Naive thymus-derived CD8-positive, alpha-beta T cell (primary cell): ENCODE measurements at regions not wholly inside any gene's neighbourhood (a gene's known extent, or its start where the extent isn't known, plus 50 kb on each side); places are given as distances from the start of the nearest gene placed in this dataset.

Experiments used
- ATAC-seq, 2 donors: fragments of 150-1000 bp; cut with Tn5 transposase in 1 of 2; sonication (Bioruptor Pico), chemical (Tn5 transposase) in 1 of 2; 1 replicate in 1 of 2; 2 replicates in 1 of 2; pipeline ENCODE4 v1.10.0; 2021; ENCODE audit warnings: mild to moderate bottlenecking in 2 of 2, moderate library complexity in 2 of 2
- POLR2A ChIA-PET: fragments of 350-600 bp; sonication (Branson Sonifier 250); formaldehyde crosslinking; loops from one replicate; lab custom pipeline; 2021; ENCODE audit warnings: antibody characterized with exemption; lab: Charles Lee
- DNase-seq, 10 donors: peaks; one replicate each; pipeline versions ENCODE4 v3.0.0 to v3.0.0-alpha.2; 2020 to 2022
- H3K27ac Mint-ChIP-seq, 10 donors: one replicate each; pipeline ENCODE4 v1.8.0; 2020 to 2022; ENCODE audit warnings: mild to moderate bottlenecking in 10 of 10, mixed read lengths in 10 of 10, moderate library complexity in 4 of 10, inconsistent platforms in 1 of 10
- H3K27me3 Mint-ChIP-seq, 5 donors: one replicate each; pipeline ENCODE4 v1.8.0; 2021 to 2022; ENCODE audit warnings: mixed read lengths in 5 of 5
- H3K36me3 Mint-ChIP-seq, 3 donors: one replicate each; pipeline ENCODE4 v1.8.0; 2020 to 2022; ENCODE audit warnings: mixed read lengths in 3 of 3, mild to moderate bottlenecking in 2 of 3, inconsistent platforms in 1 of 3
- H3K4me1 Mint-ChIP-seq, 4 donors: one replicate each; pipeline ENCODE4 v1.8.0; 2021 to 2022; ENCODE audit warnings: mixed read lengths in 4 of 4
- H3K4me3 Mint-ChIP-seq, 10 donors: one replicate each; pipeline ENCODE4 v1.8.0; 2020 to 2022; ENCODE audit warnings: mild to moderate bottlenecking in 10 of 10, mixed read lengths in 10 of 10, moderate library complexity in 6 of 10, inconsistent platforms in 1 of 10
- H3K9me3 Mint-ChIP-seq, 9 donors: one replicate each; pipeline ENCODE4 v1.8.0; 2020 to 2022; ENCODE audit warnings: mixed read lengths in 9 of 9, mild to moderate bottlenecking in 3 of 9, inconsistent platforms in 1 of 9, moderate library complexity in 1 of 9

DNA sequence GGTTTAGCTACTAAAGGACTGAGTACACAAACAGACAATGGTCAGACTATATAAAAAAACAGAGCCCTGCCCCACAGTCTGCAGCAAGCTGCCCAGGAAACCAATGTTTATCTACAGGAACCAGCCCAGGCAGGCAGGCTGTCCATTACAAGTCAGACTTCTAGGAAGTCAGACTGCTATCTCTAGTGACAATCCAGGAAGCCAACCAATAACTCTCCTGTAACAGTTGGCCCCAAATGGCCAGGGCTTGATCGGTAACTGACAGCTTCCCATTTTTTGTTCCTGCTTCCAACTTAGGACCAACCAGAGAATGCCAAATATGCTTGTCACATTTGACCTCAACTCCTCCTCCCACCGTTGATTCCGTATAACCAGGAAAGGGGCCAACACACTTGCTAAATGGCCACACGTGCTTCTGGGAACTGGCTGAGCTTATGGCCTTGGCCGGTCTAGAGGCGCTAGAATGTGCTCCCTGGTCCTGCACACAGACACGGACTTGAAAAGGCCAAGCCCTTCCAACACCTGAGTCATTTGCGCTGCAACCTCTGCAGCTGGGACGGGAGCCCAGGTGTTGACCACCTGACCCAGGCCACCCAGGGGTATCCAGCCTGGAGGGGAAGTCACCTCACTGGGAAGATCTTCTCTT lies 79.6 kb upstream of the CDK20 start:
- no peak overlapping the region for H3K4me3 Mint-ChIP-seq
- H3K27me3 Mint-ChIP-seq, result peaks cover 0 to 7% (median 1%) of the 10 kb centered on the region in 5 donors
- POLR2A ChIA-PET, result no interaction called here
- H3K9me3 Mint-ChIP-seq, result peaks cover 0 to 4% (median 0%) of the 10 kb centered on the region in 9 donors
- DNase-seq (no peak), ATAC-seq (no peak)
- H3K4me1 Mint-ChIP-seq, result no peaks in the 10 kb centered on the region
- no peaks in the 10 kb centered on the region for H3K36me3 Mint-ChIP-seq
- no peak overlapping the region for H3K27ac Mint-ChIP-seq

DNA sequence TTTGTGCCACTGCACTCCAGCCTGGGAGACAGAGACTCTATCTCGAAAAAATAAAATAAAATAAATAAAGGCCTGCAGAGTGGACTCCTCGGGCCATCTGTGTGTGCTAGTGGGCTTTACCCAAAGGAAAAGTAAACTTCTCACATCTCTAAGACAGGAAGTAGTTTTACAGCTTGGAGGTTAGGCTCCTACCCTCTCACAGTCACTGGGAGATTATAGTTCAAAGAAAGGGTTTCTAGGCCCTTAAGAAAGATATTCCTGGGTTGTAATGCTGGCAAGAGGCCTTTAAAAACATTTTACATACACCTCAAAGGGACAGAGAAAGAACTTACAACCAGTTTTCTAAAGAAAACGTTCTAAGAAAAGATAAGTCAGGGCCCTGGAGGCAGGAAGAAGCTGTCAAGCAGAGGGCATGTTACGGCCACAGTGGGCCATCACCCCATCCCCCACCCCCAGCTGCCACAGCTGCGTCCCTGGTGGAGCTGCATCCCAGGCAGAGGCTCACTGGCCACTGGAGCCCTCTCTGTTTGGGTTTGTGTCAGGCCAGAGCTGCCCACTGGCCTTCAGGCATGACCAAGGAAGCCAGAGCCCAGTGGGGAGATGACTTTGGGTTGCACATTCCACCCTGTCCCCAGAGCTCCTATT lies 78.1 kb upstream of the CDK20 start:
- Mint-ChIP-seq H3K9me3 (peaks cover 0 to 4% (median 0%) of the 10 kb centered on the region in 9 donors), H3K27me3 (peaks cover 0 to 9% (median 4%) of the 10 kb centered on the region in 5 donors), H3K36me3 (no peaks in the 10 kb centered on the region), H3K4me3 (no peak overlapping the region), H3K27ac (no peak overlapping the region), H3K4me1 (no peaks in the 10 kb centered on the region)
- DNase-seq, result no peak
- POLR2A ChIA-PET, result no interaction called here
- no peak for ATAC-seq

DNA sequence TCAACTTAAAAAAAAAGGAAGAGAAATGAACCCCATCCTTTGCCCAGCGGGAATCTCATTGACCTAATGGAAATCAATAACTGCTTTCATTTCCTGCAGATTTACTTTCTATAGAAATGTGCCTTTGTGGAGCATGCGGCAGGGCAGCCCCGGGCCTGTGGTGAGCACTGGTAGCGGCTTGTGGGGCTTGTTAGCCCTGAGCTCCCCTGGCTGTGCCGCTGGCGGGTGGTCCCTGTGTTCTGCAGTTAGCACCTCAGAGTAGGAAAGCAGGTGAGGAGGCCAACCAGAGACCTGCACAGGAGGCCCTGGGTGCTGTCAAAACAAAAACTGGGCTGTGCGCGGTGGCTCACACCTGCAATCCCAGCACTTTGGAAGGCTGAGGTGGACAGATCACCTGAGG lies 76.8 kb upstream of the CDK20 start:
- POLR2A ChIA-PET, result no interaction called here
- ATAC-seq (no peak), DNase-seq (no peak)
- Mint-ChIP-seq H3K4me1 (no peaks in the 10 kb centered on the region), H3K4me3 (no peak overlapping the region), H3K9me3 (peaks cover 0 to 7% (median 1%) of the 10 kb centered on the region in 9 donors), H3K27me3 (peaks cover 1 to 19% (median 4%) of the 10 kb centered on the region in 5 donors), H3K27ac (no peak overlapping the region), H3K36me3 (no peaks in the 10 kb centered on the region)

DNA sequence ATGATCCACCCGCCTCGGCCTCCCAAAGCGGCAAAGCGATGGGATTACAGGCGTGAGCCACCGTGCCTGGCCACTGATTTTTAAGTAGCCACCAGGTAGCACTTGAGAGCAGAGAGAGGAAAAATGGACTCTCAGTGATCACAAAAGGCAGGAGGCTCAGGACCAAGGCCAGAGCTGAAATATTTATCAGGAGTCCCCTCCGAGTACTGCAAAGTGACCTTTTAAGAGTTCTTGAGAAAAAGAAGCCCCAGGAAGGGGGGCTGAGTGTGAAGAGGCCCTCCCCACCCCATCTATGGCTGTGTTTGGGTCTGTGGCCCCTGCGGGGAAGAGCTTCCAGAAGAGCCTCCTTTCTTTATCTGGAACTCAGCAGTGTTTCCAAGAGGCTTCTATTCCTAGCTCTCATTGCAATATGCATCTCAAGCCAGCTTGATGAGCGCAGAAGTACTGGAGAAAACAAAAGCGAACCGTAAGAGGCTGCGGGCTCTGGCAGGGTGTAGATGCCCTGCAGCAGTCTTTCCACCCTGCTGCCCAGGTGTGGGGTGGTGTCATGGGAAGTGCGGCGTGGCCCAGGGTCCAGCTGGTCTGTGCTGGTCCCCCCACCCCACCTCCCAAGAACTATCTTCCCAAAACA lies 75.5 kb upstream of the CDK20 start:
- no peak for ATAC-seq
- Mint-ChIP-seq H3K4me1 (no peaks in the 10 kb centered on the region), H3K9me3 (peaks cover 0 to 21% (median 8%) of the 10 kb centered on the region in 9 donors), H3K27ac (no peak overlapping the region), H3K27me3 (peaks cover 1 to 19% (median 4%) of the 10 kb centered on the region in 5 donors), H3K4me3 (no peak overlapping the region), H3K36me3 (no peaks in the 10 kb centered on the region)
- POLR2A ChIA-PET, result no interaction called here
- DNase-seq, result no peak

DNA sequence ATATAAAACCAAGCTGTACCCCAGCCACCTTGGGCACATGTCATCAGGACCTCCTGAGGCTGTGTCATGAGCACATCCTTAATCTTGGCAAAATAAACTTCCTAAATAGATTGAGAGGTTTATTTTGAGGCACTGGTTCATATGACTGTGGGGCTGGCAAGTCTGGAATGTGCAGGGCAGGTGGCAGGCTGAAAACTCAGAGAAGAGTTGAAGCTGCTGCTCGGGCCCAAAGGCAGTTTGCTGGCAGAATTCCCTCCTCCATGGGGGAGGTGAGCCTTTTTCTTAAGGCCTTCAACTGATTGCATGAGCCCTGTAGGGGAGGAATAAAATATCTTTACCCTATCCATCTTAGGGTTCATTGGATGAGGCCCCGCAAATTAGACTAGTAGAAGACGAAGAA lies 72.2 kb upstream of the CDK20 start:
- Mint-ChIP-seq H3K4me1 (no peaks in the 10 kb centered on the region), H3K27ac (no peak overlapping the region), H3K9me3 (peaks cover 0 to 41% (median 24%) of the 10 kb centered on the region in 9 donors), H3K36me3 (peaks cover 0 to 10% (median 0%) of the 10 kb centered on the region in 3 donors), H3K27me3 (peaks cover 0 to 31% (median 12%) of the 10 kb centered on the region in 5 donors), H3K4me3 (no peak overlapping the region)
- POLR2A ChIA-PET, result no interaction called here
- no peak for DNase-seq
- ATAC-seq, result no peak

DNA sequence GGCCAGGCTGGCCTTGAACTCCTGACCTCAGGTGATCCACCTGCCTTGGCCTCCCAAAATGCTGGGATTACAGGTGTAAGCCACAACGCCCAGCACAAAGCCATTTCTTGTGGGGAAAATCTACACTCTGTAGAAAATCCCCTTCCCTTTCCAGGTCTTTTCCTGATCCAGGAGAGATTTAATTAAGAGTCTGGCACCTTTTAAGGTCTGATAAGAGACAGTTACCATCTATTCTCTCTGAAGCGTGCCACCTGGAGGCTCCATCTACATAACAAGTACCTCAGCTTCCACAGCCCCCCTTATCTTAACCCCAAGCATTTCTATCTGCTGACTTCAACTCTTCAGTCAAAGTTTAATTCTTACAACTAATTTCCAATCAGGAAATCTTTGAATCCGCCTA lies 71.4 kb upstream of the CDK20 start:
- Mint-ChIP-seq H3K4me3 (no peak overlapping the region), H3K36me3 (peaks cover 0 to 10% (median 0%) of the 10 kb centered on the region in 3 donors), H3K27ac (no peak overlapping the region), H3K4me1 (no peaks in the 10 kb centered on the region), H3K27me3 (peaks cover 0 to 32% (median 12%) of the 10 kb centered on the region in 5 donors), H3K9me3 (peaks cover 0 to 45% (median 24%) of the 10 kb centered on the region in 9 donors)
- POLR2A ChIA-PET, result no interaction called here
- no peak for DNase-seq
- no peak for ATAC-seq

DNA sequence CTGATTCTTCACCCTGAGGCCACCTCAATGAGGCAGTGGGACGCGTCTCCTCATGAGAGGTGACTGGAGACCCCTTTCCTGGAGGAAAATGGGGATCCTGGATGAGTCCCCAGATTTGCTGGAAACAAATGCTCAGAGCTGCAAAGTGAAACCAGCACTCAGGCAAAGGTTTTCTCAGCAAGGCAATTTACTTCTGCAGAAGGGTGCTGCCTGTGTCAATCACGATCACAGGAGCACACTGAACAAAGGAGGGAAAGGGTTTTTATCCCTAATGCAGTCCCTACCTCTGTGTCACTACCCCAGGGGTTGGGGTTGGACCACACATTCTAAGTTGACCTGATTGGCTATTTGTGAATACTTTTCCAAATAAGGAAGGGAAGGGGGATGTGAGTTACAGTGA lies 69.9 kb upstream of the CDK20 start:
- ATAC-seq (no peak), DNase-seq (no peak)
- H3K36me3 Mint-ChIP-seq, result peaks cover 0 to 16% (median 0%) of the 10 kb centered on the region in 3 donors
- no peaks in the 10 kb centered on the region for H3K4me1 Mint-ChIP-seq
- POLR2A ChIA-PET, result no interaction called here
- H3K9me3 Mint-ChIP-seq, result peaks cover 0 to 52% (median 24%) of the 10 kb centered on the region in 9 donors
- peak overlapping the region in 1 of 10 donors; percentile 25 for H3K4me3 Mint-ChIP-seq
- H3K27me3 Mint-ChIP-seq, result peaks cover 0 to 32% (median 12%) of the 10 kb centered on the region in 5 donors
- no peak overlapping the region for H3K27ac Mint-ChIP-seq

DNA sequence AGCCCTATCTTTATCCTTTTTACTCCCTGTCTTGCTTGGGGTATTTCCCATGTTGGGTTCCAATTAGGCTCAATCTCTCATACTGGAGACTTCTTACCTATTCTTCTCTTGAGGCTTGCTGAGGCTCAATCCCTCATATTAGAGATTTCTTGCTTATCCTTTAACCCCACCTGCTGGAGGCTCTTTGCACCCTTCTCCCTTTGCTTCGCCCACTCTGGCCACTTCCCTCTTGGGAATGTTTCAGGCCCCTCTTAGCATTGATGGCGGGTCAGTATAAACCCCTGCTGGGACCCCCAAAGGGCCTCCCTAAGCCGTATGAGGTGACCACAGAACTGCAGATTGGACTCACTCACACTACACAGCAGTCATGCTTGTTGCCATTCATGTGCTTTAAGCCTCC lies 69.3 kb upstream of the CDK20 start:
- DNase-seq (no peak), ATAC-seq (no peak)
- Mint-ChIP-seq H3K9me3 (peaks cover 0 to 56% (median 24%) of the 10 kb centered on the region in 9 donors), H3K27me3 (peaks cover 0 to 32% (median 12%) of the 10 kb centered on the region in 5 donors), H3K36me3 (peaks cover 0 to 16% (median 0%) of the 10 kb centered on the region in 3 donors), H3K4me3 (no peak overlapping the region), H3K27ac (no peak overlapping the region), H3K4me1 (no peaks in the 10 kb centered on the region)
- POLR2A ChIA-PET, result no interaction called here

DNA sequence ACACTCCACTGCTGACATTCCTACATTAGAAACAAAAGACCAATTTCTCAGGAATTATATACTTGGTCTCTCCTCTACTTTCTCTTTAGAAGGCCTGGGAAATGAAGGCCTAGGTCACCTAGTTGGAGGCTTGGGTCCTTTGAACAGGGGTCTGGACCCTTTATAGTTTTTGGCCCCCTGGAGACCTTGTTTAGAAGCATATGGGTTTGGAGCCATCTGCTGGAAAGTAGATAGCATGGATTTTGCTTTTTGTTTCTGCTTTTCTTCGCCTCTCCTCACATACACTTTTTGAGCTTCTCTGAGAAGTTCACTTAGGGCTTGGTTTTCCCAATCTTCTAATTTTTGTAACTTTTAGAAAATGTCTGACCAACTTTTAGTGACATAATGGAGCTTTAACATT lies 67.1 kb upstream of the CDK20 start:
- DNase-seq, result no peak
- ATAC-seq, result no peak
- H3K36me3 Mint-ChIP-seq, result peaks cover 0 to 23% (median 2%) of the 10 kb centered on the region in 3 donors
- POLR2A ChIA-PET, result no interaction called here
- H3K4me1 Mint-ChIP-seq, result no peaks in the 10 kb centered on the region
- H3K9me3 Mint-ChIP-seq, result peaks cover 0 to 73% (median 31%) of the 10 kb centered on the region in 9 donors
- H3K27ac Mint-ChIP-seq, result no peak overlapping the region
- peaks cover 0 to 12% (median 9%) of the 10 kb centered on the region in 5 donors for H3K27me3 Mint-ChIP-seq
- H3K4me3 Mint-ChIP-seq, result no peak overlapping the region

DNA sequence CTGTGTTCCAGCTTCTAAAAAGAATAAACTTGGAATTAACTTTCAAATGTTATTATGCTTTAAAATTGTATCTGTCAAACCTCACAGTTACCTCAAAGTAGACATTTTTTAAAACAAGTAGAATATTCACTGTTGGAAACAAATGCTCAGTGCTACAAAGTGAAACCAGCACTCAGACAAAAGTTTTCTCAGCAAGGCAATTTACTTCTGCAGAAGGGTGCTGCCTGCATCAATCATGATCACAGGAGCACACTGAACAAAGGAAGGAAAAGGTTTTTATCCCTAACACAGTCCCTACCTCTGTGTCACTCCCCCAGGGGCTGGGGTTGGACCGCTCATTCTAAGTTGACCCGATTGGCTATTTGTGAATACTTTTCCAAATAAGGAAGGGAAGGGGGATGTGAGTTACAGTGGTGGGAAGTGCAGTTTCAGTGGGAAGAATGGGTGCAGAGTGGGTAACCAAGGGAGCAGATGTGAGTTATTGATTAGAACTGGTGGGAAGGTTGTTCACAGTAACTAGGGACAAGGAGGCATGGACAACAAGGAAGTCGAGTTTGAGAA lies 63.0 kb upstream of the CDK20 start:
- no peak for ATAC-seq
- H3K9me3 Mint-ChIP-seq, result peaks cover 0 to 53% (median 18%) of the 10 kb centered on the region in 9 donors
- H3K36me3 Mint-ChIP-seq, result peaks cover 0 to 17% (median 2%) of the 10 kb centered on the region in 3 donors

DNA sequence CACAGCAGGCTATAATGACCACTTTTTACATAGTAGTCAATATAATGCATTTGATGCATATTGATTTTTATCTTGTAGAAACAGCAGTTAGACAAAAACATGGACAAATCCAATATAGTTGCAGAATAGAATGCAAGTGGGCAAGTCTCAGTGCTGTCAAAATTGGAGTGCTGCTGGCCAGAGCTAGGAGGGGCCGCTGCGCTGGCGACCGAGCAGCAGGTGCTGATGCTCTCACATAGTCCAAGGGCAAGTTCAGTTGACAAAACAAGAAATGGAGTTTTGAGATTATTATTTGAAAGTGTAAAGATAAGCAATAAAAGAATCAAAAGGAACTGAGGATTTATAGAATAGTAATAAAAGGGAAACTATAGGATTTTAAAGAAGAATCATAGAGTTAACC lies 60.6 kb upstream of the CDK20 start:
- Mint-ChIP-seq H3K9me3 (peaks cover 0 to 48% (median 18%) of the 10 kb centered on the region in 9 donors), H3K27ac (no peak overlapping the region), H3K4me3 (no peak overlapping the region), H3K36me3 (peaks cover 0 to 17% (median 2%) of the 10 kb centered on the region in 3 donors), H3K27me3 (peaks cover 0 to 14% (median 6%) of the 10 kb centered on the region in 5 donors), H3K4me1 (no peaks in the 10 kb centered on the region)
- POLR2A ChIA-PET, result no interaction called here
- no peak for ATAC-seq
- no peak for DNase-seq

More for the DNA sequence above, 63.0 kb upstream of the CDK20 start:
- Mint-ChIP-seq H3K27me3 (peaks cover 3 to 11% (median 8%) of the 10 kb centered on the region in 5 donors), H3K4me1 (no peaks in the 10 kb centered on the region), H3K27ac (no peak overlapping the region), H3K4me3 (no peak overlapping the region)
- DNase-seq, result no peak
- POLR2A ChIA-PET, result no interaction called here

DNA sequence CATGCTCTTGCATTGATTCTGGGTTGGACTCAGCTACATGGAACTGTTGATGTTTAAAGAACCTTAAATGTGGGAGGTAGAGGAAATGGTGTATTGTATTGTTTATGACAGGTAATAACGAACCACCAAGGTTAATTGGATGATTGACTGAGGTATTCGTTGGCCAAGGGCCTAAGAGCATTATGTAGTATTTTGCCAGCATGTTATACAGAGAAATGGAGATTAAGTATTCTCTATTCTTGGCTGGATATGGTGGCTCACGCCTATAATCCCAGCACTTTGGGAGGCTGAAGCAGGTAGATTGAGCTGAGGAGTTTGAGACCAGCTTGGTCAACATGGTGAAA lies 59.0 kb upstream of the CDK20 start:
- Mint-ChIP-seq H3K27me3 (peaks cover 0 to 14% (median 6%) of the 10 kb centered on the region in 5 donors), H3K36me3 (peaks cover 0 to 11% (median 2%) of the 10 kb centered on the region in 3 donors), H3K4me3 (no peak overlapping the region), H3K4me1 (no peaks in the 10 kb centered on the region), H3K9me3 (peaks cover 0 to 34% (median 18%) of the 10 kb centered on the region in 9 donors), H3K27ac (no peak overlapping the region)
- DNase-seq (no peak), ATAC-seq (no peak)
- POLR2A ChIA-PET, result no interaction called here

DNA sequence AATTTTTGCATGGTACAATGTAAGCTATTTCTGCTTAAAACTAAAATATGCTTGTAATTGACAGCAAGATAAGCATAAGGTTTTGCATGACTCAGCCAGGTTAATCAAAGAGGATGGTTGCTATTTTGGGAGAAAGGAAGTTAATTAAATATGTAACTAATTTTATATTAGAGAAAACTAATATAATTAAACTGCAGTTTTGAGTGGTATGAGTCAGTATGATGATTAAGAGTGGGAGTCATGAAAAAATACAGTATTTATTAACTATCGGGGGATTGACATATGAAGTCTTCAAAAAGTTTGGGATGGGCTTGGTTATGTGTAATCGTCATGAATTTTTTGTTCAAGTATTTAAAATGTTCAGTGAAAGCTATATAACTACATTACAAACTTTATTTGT lies 54.0 kb upstream of the CDK20 start:
- DNase-seq (no peak), ATAC-seq (no peak)
- POLR2A ChIA-PET, result interaction anchor here (0.6 kb wide), 1 partner anchor 237 kb away, joined by 3 read pairs; no protein-coding TSS in a partner anchor
- Mint-ChIP-seq H3K4me1 (no peaks in the 10 kb centered on the region), H3K27ac (no peak overlapping the region), H3K4me3 (no peak overlapping the region), H3K9me3 (no peaks in the 10 kb centered on the region), H3K36me3 (no peaks in the 10 kb centered on the region), H3K27me3 (peaks cover 0 to 11% (median 5%) of the 10 kb centered on the region in 5 donors)
